PC-3 (cell line): ENCODE measurements at regions not wholly inside any gene's neighbourhood (a gene's known extent, or its start where the extent isn't known, plus 50 kb on each side); places are given as distances from the start of the nearest gene placed in this dataset.

Experiments
- EZH2 ChIP-seq: fragments of 300-600 bp; sonication (generic); IDR thresholded peaks from one replicate; pipeline ENCODE4 v1.6.1; 2017; ENCODE audit warnings: antibody characterized with exemption, mild to moderate bottlenecking, low read length; ENCODE audit not compliant: unreplicated experiment
- EZH2phosphoT487 ChIP-seq: fragments of 300-600 bp; sonication (generic); IDR thresholded peaks from 2 replicates; pipeline ENCODE4 v1.6.1; 2018; ENCODE audit warnings: mild to moderate bottlenecking, antibody characterized with exemption, low read length, borderline replicate concordance
- TF ChIP-seq, protein P1 (sequence below): fragments of 300-600 bp; sonication (generic); conservative IDR thresholded peaks from 2 replicates; pipeline ENCODE4 v1.5.1; 2017; ENCODE audit warnings: antibody characterized with exemption, low read depth, mild to moderate bottlenecking, low read length

DNA sequence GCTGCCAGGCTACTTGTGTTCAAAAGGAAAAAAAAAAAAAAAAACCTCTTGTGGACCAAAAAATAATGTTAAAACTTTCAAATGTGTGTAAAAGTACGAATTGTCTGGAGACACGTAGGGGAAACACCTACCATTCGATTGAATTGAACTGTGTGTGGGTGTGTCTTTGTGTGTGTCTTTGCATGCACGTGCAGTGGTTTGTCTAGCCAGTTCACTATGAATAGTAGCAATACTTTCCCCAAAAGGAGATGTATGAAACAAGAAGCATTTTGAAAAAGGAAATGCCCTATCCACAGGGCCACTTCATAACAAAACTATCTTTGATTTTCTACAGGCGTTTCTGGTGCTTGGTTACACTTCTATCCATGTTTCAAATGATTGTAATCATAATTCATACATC lies 186.8 kb downstream of the RPRM start:
- TF ChIP-seq, protein P1, sequence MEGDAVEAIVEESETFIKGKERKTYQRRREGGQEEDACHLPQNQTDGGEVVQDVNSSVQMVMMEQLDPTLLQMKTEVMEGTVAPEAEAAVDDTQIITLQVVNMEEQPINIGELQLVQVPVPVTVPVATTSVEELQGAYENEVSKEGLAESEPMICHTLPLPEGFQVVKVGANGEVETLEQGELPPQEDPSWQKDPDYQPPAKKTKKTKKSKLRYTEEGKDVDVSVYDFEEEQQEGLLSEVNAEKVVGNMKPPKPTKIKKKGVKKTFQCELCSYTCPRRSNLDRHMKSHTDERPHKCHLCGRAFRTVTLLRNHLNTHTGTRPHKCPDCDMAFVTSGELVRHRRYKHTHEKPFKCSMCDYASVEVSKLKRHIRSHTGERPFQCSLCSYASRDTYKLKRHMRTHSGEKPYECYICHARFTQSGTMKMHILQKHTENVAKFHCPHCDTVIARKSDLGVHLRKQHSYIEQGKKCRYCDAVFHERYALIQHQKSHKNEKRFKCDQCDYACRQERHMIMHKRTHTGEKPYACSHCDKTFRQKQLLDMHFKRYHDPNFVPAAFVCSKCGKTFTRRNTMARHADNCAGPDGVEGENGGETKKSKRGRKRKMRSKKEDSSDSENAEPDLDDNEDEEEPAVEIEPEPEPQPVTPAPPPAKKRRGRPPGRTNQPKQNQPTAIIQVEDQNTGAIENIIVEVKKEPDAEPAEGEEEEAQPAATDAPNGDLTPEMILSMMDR = no peak
- TF ChIP-seq EZH2 = no peak
- no peak for TF ChIP-seq EZH2phosphoT487
